Peyer's patch (tissue), 4 donors: ENCODE measurements at regions not wholly inside any gene's neighbourhood (a gene's known extent, or its start where the extent isn't known, plus 50 kb on each side); places are given as distances from the start of the nearest gene placed in this dataset.

ENCODE experiments used
- DNase-seq, 3 donors: peaks; one replicate each; pipeline ENCODE4 v3.0.0-alpha.2; 2017 to 2019
- H3K27ac ChIP-seq, 4 donors: fragments of 200-600 bp; sonication (generic); one replicate each; pipeline ENCODE4 v1.5.1; 2016 to 2019
- H3K27me3 ChIP-seq, 2 donors: fragments of 200-600 bp; sonication (generic); one replicate each; pipeline ENCODE4 v1.5.1; 2019
- H3K36me3 ChIP-seq, 3 donors: fragments of 200-600 bp; sonication (generic); one replicate each; pipeline ENCODE4 v1.5.1; 2016 to 2019
- H3K4me1 ChIP-seq, 4 donors: fragments of 200-600 bp; sonication (generic); one replicate each; pipeline ENCODE4 v1.5.1; 2016 to 2019
- H3K4me3 ChIP-seq, 4 donors: fragments of 200-600 bp; sonication (generic); 1 replicate in 3 of 4; 2 replicates in 1 of 4; pipeline ENCODE4 v1.5.1; 2016 to 2019; ENCODE audit warnings: mild to moderate bottlenecking in 1 of 4
- H3K9me3 ChIP-seq, 4 donors: fragments of 200-600 bp; sonication (generic); one replicate each; pipeline ENCODE4 v1.5.1; 2016 to 2019; ENCODE audit warnings: mild to moderate bottlenecking in 1 of 4
- POLR2A ChIP-seq, 2 donors: fragments of 450-650 bp; IDR thresholded peaks; one replicate each; pipeline ENCODE4 v1.5.1; 2017; ENCODE audit warnings: antibody characterized with exemption in 2 of 2, mild to moderate bottlenecking in 2 of 2, moderate library complexity in 2 of 2
- TF ChIP-seq, protein P1 (sequence below), 6 experiments: fragments of 450-650 bp in 4 of 6; fragments of 200-600 bp in 2 of 6; sonication (generic) in 1 of 6; IDR thresholded peaks; one replicate each; pipeline ENCODE4 v1.5.1; 2017 to 2019; ENCODE audit warnings: antibody characterized with exemption in 6 of 6, mild to moderate bottlenecking in 3 of 6, moderate library complexity in 1 of 6

DNA sequence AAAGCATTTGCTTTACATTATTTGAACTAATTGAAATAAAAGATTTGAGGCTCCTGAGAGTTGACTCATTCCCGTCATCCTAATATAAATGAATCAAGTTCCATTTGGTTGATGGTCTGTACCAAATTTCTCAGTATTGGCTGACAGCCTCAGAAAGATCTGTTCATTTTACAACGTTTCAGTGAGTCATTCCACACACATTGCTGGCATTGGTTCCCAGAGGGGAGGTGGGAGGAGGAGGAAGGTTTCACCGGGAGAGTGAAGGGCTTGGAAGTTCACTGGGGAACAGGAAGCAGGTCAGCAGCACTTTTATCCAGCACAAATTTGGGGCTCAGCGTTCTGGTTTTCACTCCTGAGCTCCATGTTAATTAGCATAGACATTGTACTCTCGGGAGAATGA is 176.7 kb upstream of the CADPS start:
- Histone ChIP-seq H3K27me3 (no peaks in the 10 kb centered on the region), H3K4me3 (no peak overlapping the region), H3K4me1 (no peaks in the 10 kb centered on the region), H3K27ac (no peak overlapping the region), H3K36me3 (no peaks in the 10 kb centered on the region), H3K9me3 (no peaks in the 10 kb centered on the region)
- no peak for TF ChIP-seq POLR2A (IDR thresholded peaks at IDR 0.05)
- TF ChIP-seq, protein P1, sequence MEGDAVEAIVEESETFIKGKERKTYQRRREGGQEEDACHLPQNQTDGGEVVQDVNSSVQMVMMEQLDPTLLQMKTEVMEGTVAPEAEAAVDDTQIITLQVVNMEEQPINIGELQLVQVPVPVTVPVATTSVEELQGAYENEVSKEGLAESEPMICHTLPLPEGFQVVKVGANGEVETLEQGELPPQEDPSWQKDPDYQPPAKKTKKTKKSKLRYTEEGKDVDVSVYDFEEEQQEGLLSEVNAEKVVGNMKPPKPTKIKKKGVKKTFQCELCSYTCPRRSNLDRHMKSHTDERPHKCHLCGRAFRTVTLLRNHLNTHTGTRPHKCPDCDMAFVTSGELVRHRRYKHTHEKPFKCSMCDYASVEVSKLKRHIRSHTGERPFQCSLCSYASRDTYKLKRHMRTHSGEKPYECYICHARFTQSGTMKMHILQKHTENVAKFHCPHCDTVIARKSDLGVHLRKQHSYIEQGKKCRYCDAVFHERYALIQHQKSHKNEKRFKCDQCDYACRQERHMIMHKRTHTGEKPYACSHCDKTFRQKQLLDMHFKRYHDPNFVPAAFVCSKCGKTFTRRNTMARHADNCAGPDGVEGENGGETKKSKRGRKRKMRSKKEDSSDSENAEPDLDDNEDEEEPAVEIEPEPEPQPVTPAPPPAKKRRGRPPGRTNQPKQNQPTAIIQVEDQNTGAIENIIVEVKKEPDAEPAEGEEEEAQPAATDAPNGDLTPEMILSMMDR (IDR thresholded peaks at IDR 0.05): no peak
- no peak for DNase-seq

DNA sequence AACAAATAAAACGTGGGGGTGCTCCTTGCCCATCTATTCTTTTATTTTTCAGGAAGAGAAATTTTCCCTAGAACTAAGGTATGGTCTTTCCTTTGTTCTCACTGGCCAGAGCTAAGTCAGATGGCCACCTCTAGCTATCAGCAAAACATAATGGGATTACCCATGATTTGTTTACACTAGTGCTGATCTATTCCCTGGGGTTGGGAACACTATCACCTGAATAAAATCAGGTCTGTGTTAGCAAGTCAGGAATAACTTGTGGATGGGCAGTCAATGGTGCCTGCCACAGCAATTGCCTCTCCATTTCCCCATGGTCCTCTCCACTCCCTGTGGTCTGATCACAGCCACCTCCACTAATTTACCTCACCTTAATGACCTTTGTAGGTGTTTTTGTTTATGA is 181.7 kb upstream of the CADPS start:
- H3K27ac ChIP-seq: no peak overlapping the region
- TF ChIP-seq POLR2A (IDR thresholded peaks at IDR 0.05): no peak
- TF ChIP-seq, protein P1 (IDR thresholded peaks at IDR 0.05): no peak
- no peaks in the 10 kb centered on the region for H3K36me3 ChIP-seq
- H3K27me3 ChIP-seq: no peaks in the 10 kb centered on the region
- no peaks in the 10 kb centered on the region for H3K9me3 ChIP-seq
- H3K4me1 ChIP-seq: no peaks in the 10 kb centered on the region
- DNase-seq: no peak
- H3K4me3 ChIP-seq: no peak overlapping the region

GRCh38 chr3:63060412-63060811 is 185.2 kb upstream of the CADPS start:
- no peak for TF ChIP-seq POLR2A (IDR thresholded peaks at IDR 0.05)
- TF ChIP-seq, protein P1 (IDR thresholded peaks at IDR 0.05): no peak
- no peak for DNase-seq
- H3K36me3 ChIP-seq: no peaks in the 10 kb centered on the region
- H3K9me3 ChIP-seq: no peaks in the 10 kb centered on the region
- no peak overlapping the region for H3K27ac ChIP-seq
- H3K4me3 ChIP-seq: no peak overlapping the region
- no peaks in the 10 kb centered on the region for H3K27me3 ChIP-seq
- no peaks in the 10 kb centered on the region for H3K4me1 ChIP-seq

DNA sequence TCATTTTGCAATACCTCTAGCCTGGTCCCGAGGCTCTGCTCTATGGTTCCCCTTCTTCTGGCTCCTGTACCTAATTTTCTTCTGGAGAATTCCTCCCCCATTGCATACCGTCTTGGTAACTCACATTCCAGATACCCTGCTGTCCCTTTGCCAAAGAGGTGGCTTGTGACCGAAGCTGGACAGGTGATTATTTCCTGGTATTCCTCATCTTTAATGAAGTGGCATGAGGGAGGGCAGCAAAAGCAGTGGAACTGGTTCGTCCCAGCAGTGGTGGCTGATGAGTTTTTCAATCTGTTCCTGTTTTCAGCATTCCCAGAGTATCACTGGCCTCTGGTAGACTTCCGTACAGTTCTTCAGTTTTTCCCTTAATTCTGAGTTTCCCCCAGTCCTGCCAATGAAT is 186.2 kb upstream of the CADPS start:
- Histone ChIP-seq H3K9me3 (no peaks in the 10 kb centered on the region), H3K4me1 (no peaks in the 10 kb centered on the region), H3K27me3 (no peaks in the 10 kb centered on the region), H3K4me3 (no peak overlapping the region), H3K36me3 (no peaks in the 10 kb centered on the region), H3K27ac (no peak overlapping the region)
- DNase-seq: no peak
- TF ChIP-seq, protein P1 (IDR thresholded peaks at IDR 0.05): no peak
- no peak for TF ChIP-seq POLR2A (IDR thresholded peaks at IDR 0.05)

GRCh38 chr3:63064209-63064755 is 189.1 kb upstream of the CADPS start:
- Histone ChIP-seq H3K4me1 (no peaks in the 10 kb centered on the region), H3K27me3 (no peaks in the 10 kb centered on the region), H3K9me3 (no peaks in the 10 kb centered on the region), H3K4me3 (no peak overlapping the region), H3K27ac (no peak overlapping the region), H3K36me3 (no peaks in the 10 kb centered on the region)
- TF ChIP-seq, protein P1 (IDR thresholded peaks at IDR 0.05): no peak
- TF ChIP-seq POLR2A (IDR thresholded peaks at IDR 0.05): no peak
- DNase-seq: no peak
